HepG2 (cell line): ENCODE measurements at regions not wholly inside any gene's neighbourhood (a gene's known extent, or its start where the extent isn't known, plus 50 kb on each side); places are given as distances from the start of the nearest gene placed in this dataset.

Source experiments
- ATAC-seq: fragments of 200-7000 bp; cut with Tn5 transposase; 3 replicates; pipeline ENCODE4 v1.9.1; 2020; ENCODE audit warnings: mild to moderate bottlenecking, moderate library complexity
- BruUV-seq: library from RNA; stranded (reverse); fragments of 400-500 nt; replicated peaks from 2 replicates; lab custom pipeline; 2021; lab: Mats Ljungman, UMichigan
- CTCF ChIA-PET: fragments of 300-600 bp; formaldehyde crosslinking; extraction: SDS; loops from one replicate; lab custom pipeline; 2021; ENCODE audit warnings: low total read pairs, inconsistent platforms, low intra/inter-chr PET ratio; lab: Yijun Ruan, JAX
- POLR2A ChIA-PET: fragments of 350-600 bp; sonication (Branson Sonifier 250); formaldehyde crosslinking; loops from one replicate; lab custom pipeline; 2020; ENCODE audit warnings: antibody characterized with exemption, inconsistent platforms; lab: Yijun Ruan, JAX
- DNase-seq: peaks from one replicate; pipeline ENCODE4 v3.0.0-alpha.2; 2015; ENCODE audit warnings: low spot score
- FAIRE-seq: peaks from 3 replicates; lab custom pipeline; 2011; peaks lifted over from hg19 to GRCh38; lab: Jason Lieb, UNC
- H2AFZ ChIP-seq: one replicate; pipeline ENCODE4 v1.6.1; 2011; ENCODE audit warnings: low read length, inconsistent platforms
- H3K27ac ChIP-seq: fragments of 300-600 bp; 3 replicates; pipeline ENCODE4 v1.8.0; 2011; ENCODE audit warnings: mixed run types, mild to moderate bottlenecking, mixed read lengths, low read length, inconsistent platforms; ENCODE audit not compliant: insufficient read depth; ENCODE audit errors: extremely low read length
- H3K27me3 ChIP-seq, 2 experiments: fragments of 200-600 bp in 1 of 2; 2 replicates in 1 of 2; 3 replicates in 1 of 2; pipeline versions ENCODE4 v1.6.0 to v1.8.0; 2011; ENCODE audit warnings: low read length in 2 of 2, mild to moderate bottlenecking in 2 of 2, moderate library complexity in 2 of 2, inconsistent platforms in 1 of 2; ENCODE audit not compliant: insufficient read depth in 2 of 2, control insufficient read depth in 1 of 2
- H3K36me3 ChIP-seq, 2 experiments: fragments of 200-600 bp in 1 of 2; replicated peaks in 1 of 2; 2 replicates in 1 of 2; 3 replicates in 1 of 2; pipeline versions ENCODE4 v1.5.1 to v1.8.0; 2011; ENCODE audit warnings: low read length in 2 of 2, inconsistent platforms in 1 of 2; ENCODE audit not compliant: insufficient read depth in 2 of 2, control insufficient read depth in 1 of 2
- H3K4me1 ChIP-seq: 2 replicates; pipeline ENCODE4 v1.5.1; 2012; ENCODE audit warnings: low read length, inconsistent platforms; ENCODE audit not compliant: insufficient read depth
- H3K4me2 ChIP-seq: 2 replicates; pipeline ENCODE4 v1.6.0; 2011; ENCODE audit warnings: low read depth, low read length, inconsistent platforms
- H3K4me3 ChIP-seq, 3 experiments: fragments of 200-600 bp in 1 of 3; sonication (generic), shearing (Covaris generic) in 1 of 3; replicated peaks in 1 of 3; 2 replicates each; pipeline ENCODE4 v1.5.1; 2011 to 2016; ENCODE audit warnings: low read length in 3 of 3, inconsistent platforms in 2 of 3, low read depth in 2 of 3, mild to moderate bottlenecking in 2 of 3, control low read depth in 1 of 3, mixed read lengths in 1 of 3; ENCODE audit not compliant: insufficient read depth in 1 of 3
- H3K79me2 ChIP-seq: one replicate; pipeline ENCODE4 v1.6.1; 2011; ENCODE audit warnings: low read length, inconsistent platforms; ENCODE audit not compliant: insufficient read depth
- H3K9ac ChIP-seq: 2 replicates; pipeline ENCODE4 v1.6.0; 2011; ENCODE audit warnings: mild to moderate bottlenecking, low read depth, low read length, inconsistent platforms; ENCODE audit not compliant: insufficient read depth
- H3K9me3 ChIP-seq: 2 replicates; pipeline ENCODE4 v1.5.1; 2012; ENCODE audit warnings: mild to moderate bottlenecking, low read length
- H4K20me1 ChIP-seq: 2 replicates; pipeline ENCODE4 v1.6.0; 2011; ENCODE audit warnings: inconsistent platforms, mild to moderate bottlenecking, low read length, moderate library complexity; ENCODE audit not compliant: insufficient read depth
- CEBPG ChIP-seq: IDR thresholded peaks from 2 replicates; pipeline ENCODE4 v1.6.1; 2016
- GABPA ChIP-seq, 2 experiments: IDR thresholded peaks; 2 replicates each; pipeline ENCODE4 v1.6.1; 2011 to 2016; ENCODE audit warnings: low read depth in 2 of 2, low read length in 1 of 2, missing biosample characterization in 1 of 2, missing genetic modification characterization in 1 of 2
- JUND ChIP-seq: sonication (generic); formaldehyde crosslinking; IDR thresholded peaks from 2 replicates; pipeline ENCODE4 v1.8.0; 2022; ENCODE audit warnings: mild to moderate bottlenecking, missing genetic modification reagents
- NR2F2 ChIP-seq: IDR thresholded peaks from 2 replicates; pipeline ENCODE4 v1.6.1; 2012; ENCODE audit warnings: low read depth, inconsistent platforms, borderline replicate concordance
- PBX2 ChIP-seq: IDR thresholded peaks from 2 replicates; pipeline ENCODE4 v1.6.1; 2016; ENCODE audit warnings: control low read depth
- ZNF530 ChIP-seq: sonication (generic); formaldehyde crosslinking; IDR thresholded peaks from 2 replicates; pipeline ENCODE4 v1.5.0; 2020; ENCODE audit warnings: low read depth, mild to moderate bottlenecking, missing genetic modification reagents
- ZNF562 ChIP-seq: sonication (generic); formaldehyde crosslinking; IDR thresholded peaks from 2 replicates; pipeline ENCODE4 v1.8.0; 2022; ENCODE audit warnings: missing genetic modification reagents, borderline replicate concordance
- ZSCAN5A ChIP-seq: sonication (generic); formaldehyde crosslinking; IDR thresholded peaks from 2 replicates; pipeline ENCODE4 v1.8.0; 2022; ENCODE audit warnings: mild to moderate bottlenecking, missing genetic modification reagents, borderline replicate concordance
- ZXDC ChIP-seq: sonication (generic); formaldehyde crosslinking; IDR thresholded peaks from 2 replicates; pipeline ENCODE4 v1.5.0; 2020; ENCODE audit warnings: mild to moderate bottlenecking, missing genetic modification reagents
- WGBS: methylation state at CpG from one replicate; pipeline ENCODE4 v1.1.6; 2017; ENCODE audit warnings: low lambda C conversion rate; 5-methylcytosine and 5-hydroxymethylcytosine counted together
- in situ Hi-C: cut with HindIII; loops from 2 replicates; pipeline ENCODE4 v1.10.0; 2017; ENCODE audit warnings: low pct_unique_long_range_greater_than_20kb; ENCODE audit not compliant: extremely low pct_ligation_motif_present
- intact Hi-C: fragments of 100-400 bp; cut with micrococcal nuclease; formaldehyde crosslinking; loops from one replicate; pipeline ENCODE4 v1.10.0; 2022; ENCODE audit not compliant: unreplicated experiment

GRCh38 chr10:53607691-53608090 lies 835.1 kb upstream of the MBL2 start (continued):
- TF ChIP-seq ZXDC (CRISPR knock-in tag) = no peak
- TF ChIP-seq NR2F2 = no peak
- TF ChIP-seq PBX2 (CRISPR knock-in tag) = no peak
- TF ChIP-seq GABPA (IDR thresholded peaks at IDR 0.05; ENCODE audit: low read depth, low read length) = no peak
- TF ChIP-seq GABPA (CRISPR knock-in tag; IDR thresholded peaks at IDR 0.05; ENCODE audit: low read depth) = no peak
- no peak for TF ChIP-seq ZSCAN5A (CRISPR knock-in tag)

GRCh38 chr10:53606981-53607380 lies 834.4 kb upstream of the MBL2 start:
- H3K9ac ChIP-seq = no peak overlapping the region
- no TSS peak for BruUV-seq
- WGBS = under 1% methylated on average over 3 of the region's 3 CpGs
- no peaks in the 10 kb centered on the region for H3K9me3 ChIP-seq
- no peak overlapping the region for H2AFZ ChIP-seq
- DNase-seq = no peak
- no peak for TF ChIP-seq ZNF530 (CRISPR knock-in tag)
- TF ChIP-seq CEBPG (CRISPR knock-in tag) = no peak
- no peak for TF ChIP-seq JUND (CRISPR knock-in tag)
- TF ChIP-seq ZNF562 (CRISPR knock-in tag) = no peak
- H3K27ac ChIP-seq = no peak overlapping the region
- H3K4me2 ChIP-seq = no peak overlapping the region
- CTCF ChIA-PET = no interaction called here
- POLR2A ChIA-PET = no interaction called here
- H4K20me1 ChIP-seq = no peaks in the 10 kb centered on the region; the same call in 1 of the 2 replicates
- intact Hi-C loops = no loop called here
- H3K79me2 ChIP-seq = no peaks in the 10 kb centered on the region
- no peak overlapping the region for H3K4me3 ChIP-seq
- ATAC-seq = no peak
- H3K27me3 ChIP-seq = no peaks in the 10 kb centered on the region
- in situ Hi-C loops = no loop called here
- H3K36me3 ChIP-seq = no peaks in the 10 kb centered on the region
- FAIRE-seq = no peak
- no peaks in the 10 kb centered on the region for H3K4me1 ChIP-seq
